ENCODE measurements at regions not wholly inside any gene's neighbourhood (a gene's known extent, or its start where the extent isn't known, plus 50 kb on each side); places are given as distances from the start of the nearest gene placed in this dataset.

- TF ChIP-seq CTCF (IDR thresholded peaks at IDR 0.05; ENCODE audit: insufficient read depth, low read length) (no peak), POLR2AphosphoS5 (IDR thresholded peaks at IDR 0.05; ENCODE audit: low read depth) (no peak), GABPA (IDR thresholded peaks at IDR 0.05; ENCODE audit: low read depth) (no peak)
These were observed 424.5 kb upstream of the SPRED2 start for GRCh38 chr2:65856928-65857327.

Data from HL-60 (cell line).